GM23338 (cell line): ENCODE measurements at regions not wholly inside any gene's neighbourhood (a gene's known extent, or its start where the extent isn't known, plus 50 kb on each side); places are given as distances from the start of the nearest gene placed in this dataset.

ENCODE experiments used
- ATAC-seq: fragments of 200-7000 bp; cut with Tn5 transposase; 3 replicates; pipeline ENCODE4 v1.9.1; 2020
- DNase-seq: peaks from one replicate; pipeline ENCODE4 v3.0.0-alpha.2; 2015; ENCODE audit warnings: low spot score
- H2AFZ ChIP-seq: fragments of 200-600 bp; sonication (generic); 2 replicates; pipeline ENCODE4 v1.8.0; 2016; ENCODE audit warnings: antibody characterized with exemption, mild to moderate bottlenecking, moderate library complexity
- H3F3A ChIP-seq: fragments of 200-600 bp; sonication (generic); replicated peaks from 2 replicates; pipeline ENCODE4 v1.8.0; 2017; ENCODE audit warnings: antibody characterized with exemption, mixed run types, low read depth
- H3K27ac ChIP-seq: fragments of 200-600 bp; sonication (generic); 2 replicates; pipeline ENCODE4 v1.6.1; 2016; ENCODE audit warnings: low read depth
- H3K27me3 ChIP-seq: fragments of 200-600 bp; sonication (generic); 2 replicates; pipeline ENCODE4 v1.8.0; 2016; ENCODE audit warnings: mild to moderate bottlenecking, mixed run types, moderate library complexity; ENCODE audit not compliant: insufficient read depth
- H3K36me3 ChIP-seq: fragments of 200-600 bp; sonication (generic); 2 replicates; pipeline ENCODE4 v1.8.0; 2016; ENCODE audit warnings: mild to moderate bottlenecking; ENCODE audit not compliant: insufficient read depth
- H3K4me1 ChIP-seq: fragments of 200-600 bp; sonication (generic); 2 replicates; pipeline ENCODE4 v1.8.0; 2016; ENCODE audit warnings: mild to moderate bottlenecking, moderate library complexity; ENCODE audit not compliant: insufficient read depth
- H3K4me2 ChIP-seq: fragments of 200-600 bp; sonication (generic); 2 replicates; pipeline ENCODE4 v1.7.1; 2017; ENCODE audit warnings: mixed run types
- H3K4me3 ChIP-seq: fragments of 200-600 bp; sonication (generic); 2 replicates; pipeline ENCODE4 v1.6.1; 2016; ENCODE audit warnings: mixed run types
- H3K79me2 ChIP-seq: fragments of 200-600 bp; sonication (generic); replicated peaks from 2 replicates; pipeline ENCODE4 v1.8.0; 2017; ENCODE audit warnings: mild to moderate bottlenecking; ENCODE audit not compliant: insufficient read depth
- H3K9me2 ChIP-seq: fragments of 200-600 bp; sonication (generic); 2 replicates; pipeline ENCODE4 v1.8.0; 2017; ENCODE audit not compliant: insufficient read depth
- H4K20me1 ChIP-seq: fragments of 200-600 bp; sonication (generic); replicated peaks from 2 replicates; pipeline ENCODE4 v1.8.0; 2017; ENCODE audit warnings: mild to moderate bottlenecking; ENCODE audit not compliant: insufficient read depth
- H3K27ac Mint-ChIP-seq: 2 replicates; pipeline ENCODE4 v1.8.0; 2020; ENCODE audit warnings: inconsistent platforms, mild to moderate bottlenecking, moderate library complexity, mixed read lengths
- H3K27me3 Mint-ChIP-seq: 3 replicates; pipeline ENCODE4 v1.8.0; 2022; ENCODE audit warnings: low read depth, mild to moderate bottlenecking, moderate library complexity, mixed read lengths, inconsistent platforms; ENCODE audit not compliant: insufficient read depth, poor library complexity
- H3K36me3 Mint-ChIP-seq: 3 replicates; pipeline ENCODE4 v1.8.0; 2021; ENCODE audit warnings: low read depth, mild to moderate bottlenecking, inconsistent platforms, moderate library complexity, mixed read lengths
- H3K4me1 Mint-ChIP-seq: 3 replicates; pipeline ENCODE4 v1.8.0; 2020; ENCODE audit warnings: mild to moderate bottlenecking, inconsistent platforms, mixed read lengths
- H3K4me3 Mint-ChIP-seq: 3 replicates; pipeline ENCODE4 v1.8.0; 2021; ENCODE audit warnings: moderate library complexity, mild to moderate bottlenecking, inconsistent platforms, mixed read lengths
- H3K9me3 Mint-ChIP-seq: 3 replicates; pipeline ENCODE4 v1.8.0; 2020; ENCODE audit warnings: moderate library complexity, mild to moderate bottlenecking, inconsistent platforms, mixed read lengths
- CREB1 ChIP-seq: fragments of 250-450 bp; sonication (Bioruptor Pico); IDR thresholded peaks from 2 replicates; pipeline ENCODE4 v1.5.0; 2020; ENCODE audit warnings: low read depth, mild to moderate bottlenecking, moderate library complexity
- EZH2 ChIP-seq: fragments of 200-600 bp; sonication (generic); IDR thresholded peaks from one replicate; pipeline ENCODE4 v1.8.0; 2017; ENCODE audit warnings: antibody characterized with exemption, mild to moderate bottlenecking, low read depth; ENCODE audit not compliant: unreplicated experiment
- EZH2phosphoT487 ChIP-seq: fragments of 200-600 bp; sonication (generic); IDR thresholded peaks from one replicate; pipeline ENCODE4 v1.8.1; 2018; ENCODE audit warnings: antibody characterized with exemption; ENCODE audit not compliant: unreplicated experiment
- JUNB ChIP-seq: IDR thresholded peaks from one replicate; pipeline ENCODE4 v1.6.1; 2016; ENCODE audit warnings: antibody characterized with exemption; ENCODE audit not compliant: unreplicated experiment
- NANOG ChIP-seq: IDR thresholded peaks from 2 replicates; pipeline ENCODE4 v1.6.1; 2016; ENCODE audit warnings: antibody characterized with exemption, borderline replicate concordance
- POLR2AphosphoS5 ChIP-seq: IDR thresholded peaks from 2 replicates; pipeline ENCODE4 v1.6.1; 2016; ENCODE audit warnings: antibody characterized with exemption, low read depth
- STAT1 ChIP-seq: IDR thresholded peaks from one replicate; pipeline ENCODE4 v1.6.1; 2016; ENCODE audit warnings: antibody characterized with exemption; ENCODE audit not compliant: unreplicated experiment
- ZNF114 ChIP-seq: fragments of 250-450 bp; sonication (Bioruptor Pico); IDR thresholded peaks from 2 replicates; pipeline ENCODE4 v1.5.0; 2020; ENCODE audit warnings: mild to moderate bottlenecking, moderate library complexity
- ZNF331 ChIP-seq: fragments of 250-450 bp; sonication (Bioruptor Pico); IDR thresholded peaks from 2 replicates; pipeline ENCODE4 v1.5.0; 2020; ENCODE audit warnings: low read depth, mild to moderate bottlenecking, moderate library complexity
- TF ChIP-seq, protein P1 (sequence below): IDR thresholded peaks from one replicate; pipeline ENCODE4 v1.6.1; 2018; ENCODE audit warnings: antibody characterized with exemption; ENCODE audit not compliant: unreplicated experiment
- TF ChIP-seq, protein P2 (sequence below), 2 experiments: fragments of 200-600 bp in 1 of 2; sonication (generic) in 1 of 2; conservative IDR thresholded peaks; 2 replicates each; pipeline versions ENCODE4 v1.5.1 to v1.6.1; 2016 to 2017; ENCODE audit warnings: antibody characterized with exemption in 2 of 2, low read depth in 2 of 2, mild to moderate bottlenecking in 2 of 2, moderate library complexity in 1 of 2

- Histone ChIP-seq H3K4me3 (no peak overlapping the region), H3K4me2 (no peak overlapping the region), H3K4me1 (no peaks in the 10 kb centered on the region), H3K36me3 (no peaks in the 10 kb centered on the region), H4K20me1 (no peaks in the 10 kb centered on the region), H3K27ac (no peak overlapping the region), H3F3A (no peaks in the 10 kb centered on the region), H3K9me2 (peaks cover 3% of the 10 kb centered on the region), H3K27me3 (no peaks in the 10 kb centered on the region), H3K79me2 (no peaks in the 10 kb centered on the region), H2AFZ (no peak overlapping the region)
- no peak for ATAC-seq
- TF ChIP-seq JUNB (no peak), POLR2AphosphoS5 (no peak), EZH2phosphoT487 (no peak), ZNF331 (CRISPR knock-in tag) (no peak), CREB1 (CRISPR knock-in tag) (no peak), STAT1 (no peak), EZH2 (no peak), NANOG (no peak), ZNF114 (no peak)
- TF ChIP-seq, protein P1, sequence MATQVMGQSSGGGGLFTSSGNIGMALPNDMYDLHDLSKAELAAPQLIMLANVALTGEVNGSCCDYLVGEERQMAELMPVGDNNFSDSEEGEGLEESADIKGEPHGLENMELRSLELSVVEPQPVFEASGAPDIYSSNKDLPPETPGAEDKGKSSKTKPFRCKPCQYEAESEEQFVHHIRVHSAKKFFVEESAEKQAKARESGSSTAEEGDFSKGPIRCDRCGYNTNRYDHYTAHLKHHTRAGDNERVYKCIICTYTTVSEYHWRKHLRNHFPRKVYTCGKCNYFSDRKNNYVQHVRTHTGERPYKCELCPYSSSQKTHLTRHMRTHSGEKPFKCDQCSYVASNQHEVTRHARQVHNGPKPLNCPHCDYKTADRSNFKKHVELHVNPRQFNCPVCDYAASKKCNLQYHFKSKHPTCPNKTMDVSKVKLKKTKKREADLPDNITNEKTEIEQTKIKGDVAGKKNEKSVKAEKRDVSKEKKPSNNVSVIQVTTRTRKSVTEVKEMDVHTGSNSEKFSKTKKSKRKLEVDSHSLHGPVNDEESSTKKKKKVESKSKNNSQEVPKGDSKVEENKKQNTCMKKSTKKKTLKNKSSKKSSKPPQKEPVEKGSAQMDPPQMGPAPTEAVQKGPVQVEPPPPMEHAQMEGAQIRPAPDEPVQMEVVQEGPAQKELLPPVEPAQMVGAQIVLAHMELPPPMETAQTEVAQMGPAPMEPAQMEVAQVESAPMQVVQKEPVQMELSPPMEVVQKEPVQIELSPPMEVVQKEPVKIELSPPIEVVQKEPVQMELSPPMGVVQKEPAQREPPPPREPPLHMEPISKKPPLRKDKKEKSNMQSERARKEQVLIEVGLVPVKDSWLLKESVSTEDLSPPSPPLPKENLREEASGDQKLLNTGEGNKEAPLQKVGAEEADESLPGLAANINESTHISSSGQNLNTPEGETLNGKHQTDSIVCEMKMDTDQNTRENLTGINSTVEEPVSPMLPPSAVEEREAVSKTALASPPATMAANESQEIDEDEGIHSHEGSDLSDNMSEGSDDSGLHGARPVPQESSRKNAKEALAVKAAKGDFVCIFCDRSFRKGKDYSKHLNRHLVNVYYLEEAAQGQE = no peak
- TF ChIP-seq, protein P2, sequence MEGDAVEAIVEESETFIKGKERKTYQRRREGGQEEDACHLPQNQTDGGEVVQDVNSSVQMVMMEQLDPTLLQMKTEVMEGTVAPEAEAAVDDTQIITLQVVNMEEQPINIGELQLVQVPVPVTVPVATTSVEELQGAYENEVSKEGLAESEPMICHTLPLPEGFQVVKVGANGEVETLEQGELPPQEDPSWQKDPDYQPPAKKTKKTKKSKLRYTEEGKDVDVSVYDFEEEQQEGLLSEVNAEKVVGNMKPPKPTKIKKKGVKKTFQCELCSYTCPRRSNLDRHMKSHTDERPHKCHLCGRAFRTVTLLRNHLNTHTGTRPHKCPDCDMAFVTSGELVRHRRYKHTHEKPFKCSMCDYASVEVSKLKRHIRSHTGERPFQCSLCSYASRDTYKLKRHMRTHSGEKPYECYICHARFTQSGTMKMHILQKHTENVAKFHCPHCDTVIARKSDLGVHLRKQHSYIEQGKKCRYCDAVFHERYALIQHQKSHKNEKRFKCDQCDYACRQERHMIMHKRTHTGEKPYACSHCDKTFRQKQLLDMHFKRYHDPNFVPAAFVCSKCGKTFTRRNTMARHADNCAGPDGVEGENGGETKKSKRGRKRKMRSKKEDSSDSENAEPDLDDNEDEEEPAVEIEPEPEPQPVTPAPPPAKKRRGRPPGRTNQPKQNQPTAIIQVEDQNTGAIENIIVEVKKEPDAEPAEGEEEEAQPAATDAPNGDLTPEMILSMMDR (conservative IDR thresholded peaks at IDR 0.05; ENCODE audit: low read depth in 2 of 2) = no peak
- no peak for DNase-seq
- peaks cover 3% of the 10 kb centered on the region for H3K27me3 Mint-ChIP-seq
- no peak overlapping the region for H3K27ac Mint-ChIP-seq
- H3K4me3 Mint-ChIP-seq = no peak overlapping the region
- peaks cover 14% of the 10 kb centered on the region; the same call in 2 of the 3 replicates for H3K36me3 Mint-ChIP-seq
- peaks cover 10% of the 10 kb centered on the region for H3K4me1 Mint-ChIP-seq
- H3K9me3 Mint-ChIP-seq = peaks cover 33% of the 10 kb centered on the region
Measured at GRCh38 chr2:33763671-33764310, 164.7 kb upstream of the FAM98A start.

- Mint-ChIP-seq H3K27ac (no peak overlapping the region), H3K27me3 (peaks cover 3% of the 10 kb centered on the region), H3K9me3 (peaks cover 35% of the 10 kb centered on the region), H3K4me3 (no peak overlapping the region), H3K36me3 (peaks cover 14% of the 10 kb centered on the region; the same call in 2 of the 3 replicates), H3K4me1 (peaks cover 10% of the 10 kb centered on the region)
- peaks cover 3% of the 10 kb centered on the region for H3K9me2 ChIP-seq
- H2AFZ ChIP-seq = no peak overlapping the region
- H3K27me3 ChIP-seq = no peaks in the 10 kb centered on the region
- no peak for ATAC-seq
- H3K4me3 ChIP-seq = no peak overlapping the region
- H3K27ac ChIP-seq = no peak overlapping the region
- no peaks in the 10 kb centered on the region for H3F3A ChIP-seq
- no peaks in the 10 kb centered on the region for H3K79me2 ChIP-seq
- no peaks in the 10 kb centered on the region for H4K20me1 ChIP-seq
- DNase-seq = no peak
- no peaks in the 10 kb centered on the region for H3K4me1 ChIP-seq
- H3K36me3 ChIP-seq = no peaks in the 10 kb centered on the region
- H3K4me2 ChIP-seq = no peak overlapping the region
- TF ChIP-seq, protein P1 = no peak
- no peak for TF ChIP-seq ZNF331 (CRISPR knock-in tag)
- TF ChIP-seq ZNF114 = no peak
- TF ChIP-seq POLR2AphosphoS5 = no peak
- no peak for TF ChIP-seq EZH2
Measured at GRCh38 chr2:33762636-33763035, 163.5 kb upstream of the FAM98A start.
